H9 (cell line): ENCODE measurements at regions not wholly inside any gene's neighbourhood (a gene's known extent, or its start where the extent isn't known, plus 50 kb on each side); places are given as distances from the start of the nearest gene placed in this dataset.

Source experiments
- DNase-seq: peaks from one replicate; pipeline ENCODE4 v3.0.0-alpha.2; 2017
- H2AFZ ChIP-seq: one replicate; pipeline ENCODE4 v1.6.1; 2013; ENCODE audit warnings: mild to moderate bottlenecking, low read length, control low read depth, moderate library complexity
- H2AK5ac ChIP-seq: 2 replicates; pipeline ENCODE4 v1.6.1; 2013; ENCODE audit warnings: low read length, control low read depth, mixed read lengths; ENCODE audit not compliant: insufficient read length
- H2BK120ac ChIP-seq: one replicate; pipeline ENCODE4 v1.6.1; 2013; ENCODE audit warnings: low read depth, mild to moderate bottlenecking, low read length, control low read depth, inconsistent platforms; ENCODE audit not compliant: poor library complexity, severe bottlenecking
- H2BK12ac ChIP-seq: 2 replicates; pipeline ENCODE4 v1.6.1; 2013; ENCODE audit warnings: low read length, control low read depth, mixed read lengths, low read depth; ENCODE audit not compliant: insufficient read length
- H2BK15ac ChIP-seq: 2 replicates; pipeline ENCODE4 v1.6.1; 2013; ENCODE audit warnings: low read depth, low read length, control low read depth
- H2BK20ac ChIP-seq: one replicate; pipeline ENCODE4 v1.6.1; 2013; ENCODE audit warnings: low read depth, mild to moderate bottlenecking, low read length, control low read depth, inconsistent platforms; ENCODE audit not compliant: poor library complexity, severe bottlenecking
- H2BK5ac ChIP-seq: 2 replicates; pipeline ENCODE4 v1.6.1; 2013; ENCODE audit warnings: low read length, control low read depth, mixed read lengths; ENCODE audit not compliant: insufficient read length
- H3K14ac ChIP-seq: 2 replicates; pipeline ENCODE4 v1.6.1; 2013; ENCODE audit warnings: low read length, control low read depth; ENCODE audit not compliant: insufficient read depth
- H3K18ac ChIP-seq: 2 replicates; pipeline ENCODE4 v1.6.1; 2013; ENCODE audit warnings: low read depth, mild to moderate bottlenecking, mixed read lengths, low read length, control low read depth; ENCODE audit not compliant: insufficient read length
- H3K23ac ChIP-seq: 2 replicates; pipeline ENCODE4 v1.6.1; 2013; ENCODE audit warnings: low read length, control low read depth, mixed read lengths, low read depth; ENCODE audit not compliant: insufficient read length
- H3K23me2 ChIP-seq: 2 replicates; pipeline ENCODE4 v1.6.1; 2013; ENCODE audit warnings: low read depth, mild to moderate bottlenecking, mixed read lengths, low read length, control low read depth; ENCODE audit not compliant: insufficient read length, poor library complexity, severe bottlenecking
- H3K27ac ChIP-seq: 2 replicates; pipeline ENCODE4 v1.5.1; 2013; ENCODE audit warnings: low read length, control low read depth, mixed read lengths, low read depth; ENCODE audit not compliant: insufficient read length
- H3K27me3 ChIP-seq: 2 replicates; pipeline ENCODE4 v1.6.1; 2013; ENCODE audit warnings: low read length, control low read depth, inconsistent platforms; ENCODE audit not compliant: insufficient read depth
- H3K4ac ChIP-seq: 2 replicates; pipeline ENCODE4 v1.6.1; 2013; ENCODE audit warnings: low read depth, mild to moderate bottlenecking, control low read depth, inconsistent platforms, low read length, moderate library complexity
- H3K4me1 ChIP-seq: 2 replicates; pipeline ENCODE4 v1.6.1; 2013; ENCODE audit warnings: low read length, control low read depth, inconsistent platforms; ENCODE audit not compliant: insufficient read depth
- H3K4me2 ChIP-seq: 2 replicates; pipeline ENCODE4 v1.6.1; 2013; ENCODE audit warnings: low read length, control low read depth, mixed read lengths; ENCODE audit not compliant: insufficient read length, insufficient read depth
- H3K56ac ChIP-seq: 2 replicates; pipeline ENCODE4 v1.6.1; 2013; ENCODE audit warnings: low read depth, mild to moderate bottlenecking, mixed read lengths, low read length, control low read depth; ENCODE audit not compliant: insufficient read length
- H3K79me1 ChIP-seq: 2 replicates; pipeline ENCODE4 v1.6.1; 2013; ENCODE audit warnings: low read depth, mild to moderate bottlenecking, moderate library complexity, low read length, control low read depth, inconsistent platforms; ENCODE audit not compliant: insufficient read depth, poor library complexity, severe bottlenecking
- H3K79me2 ChIP-seq: 2 replicates; pipeline ENCODE4 v1.6.1; 2013; ENCODE audit warnings: low read length, control low read depth, inconsistent platforms; ENCODE audit not compliant: insufficient read depth
- H3K9ac ChIP-seq: 2 replicates; pipeline ENCODE4 v1.6.1; 2013; ENCODE audit warnings: low read length, control low read depth, mixed read lengths; ENCODE audit not compliant: insufficient read length; ENCODE audit errors: extremely low read depth
- H3K9me3 ChIP-seq: one replicate; pipeline ENCODE4 v1.6.1; 2013; ENCODE audit warnings: low read depth, low read length, inconsistent platforms; ENCODE audit not compliant: control insufficient read depth
- H3T11ph ChIP-seq: one replicate; pipeline ENCODE4 v1.6.1; 2013; ENCODE audit warnings: mild to moderate bottlenecking, low read length, control low read depth, inconsistent platforms
- H4K20me1 ChIP-seq: one replicate; pipeline ENCODE4 v1.6.1; 2013; ENCODE audit not compliant: control insufficient read depth, insufficient read length, insufficient read depth
- H4K5ac ChIP-seq: 2 replicates; pipeline ENCODE4 v1.6.1; 2013; ENCODE audit warnings: low read depth, mild to moderate bottlenecking, mixed read lengths, low read length, control low read depth; ENCODE audit not compliant: insufficient read length
- H4K8ac ChIP-seq: replicated peaks from 2 replicates; pipeline ENCODE4 v1.6.1; 2013; ENCODE audit warnings: low read length, control low read depth, mixed read lengths, low read depth; ENCODE audit not compliant: insufficient read length
- H4K91ac ChIP-seq: 2 replicates; pipeline ENCODE4 v1.6.1; 2013; ENCODE audit warnings: low read depth, mild to moderate bottlenecking, moderate library complexity, mixed read lengths, low read length, control low read depth; ENCODE audit not compliant: insufficient read length
- H3K27ac Mint-ChIP-seq, 3 experiments: 2 replicates in 2 of 3; 3 replicates in 1 of 3; pipeline ENCODE4 v1.8.0; 2020 to 2021; ENCODE audit warnings: mixed read lengths in 3 of 3, mild to moderate bottlenecking in 1 of 3, moderate library complexity in 1 of 3
- H3K27me3 Mint-ChIP-seq: 2 replicates; pipeline ENCODE4 v1.8.0; 2021; ENCODE audit warnings: low read depth, mild to moderate bottlenecking, moderate library complexity, mixed read lengths
- H3K36me3 Mint-ChIP-seq, 3 experiments: 2 replicates in 2 of 3; 3 replicates in 1 of 3; pipeline ENCODE4 v1.8.0; 2020 to 2021; ENCODE audit warnings: low read depth in 3 of 3, mixed read lengths in 3 of 3; ENCODE audit not compliant: insufficient read depth in 1 of 3
- H3K4me1 Mint-ChIP-seq, 2 experiments: 2 replicates each; pipeline ENCODE4 v1.8.0; 2020; ENCODE audit warnings: mixed read lengths in 2 of 2
- H3K4me3 Mint-ChIP-seq, 2 experiments: 2 replicates in 1 of 2; 3 replicates in 1 of 2; pipeline ENCODE4 v1.8.0; 2020 to 2021; ENCODE audit warnings: mild to moderate bottlenecking in 2 of 2, mixed read lengths in 2 of 2, moderate library complexity in 1 of 2
- H3K9me3 Mint-ChIP-seq, 2 experiments: 2 replicates in 1 of 2; 3 replicates in 1 of 2; pipeline ENCODE4 v1.8.0; 2020; ENCODE audit warnings: mild to moderate bottlenecking in 2 of 2, mixed read lengths in 2 of 2, moderate library complexity in 1 of 2
- WGBS: extraction: QIAGEN DNeasy Blood & Tissue Kit; methylation state at CpG from one replicate; pipeline ENCODE4 v1.1.7; 2013; ENCODE audit warnings: missing lambda C conversion rate, low lambda C conversion rate, mixed read lengths; ENCODE audit not compliant: insufficient read length; ENCODE audit errors: extremely low coverage; 5-methylcytosine and 5-hydroxymethylcytosine counted together
- TF ChIP-seq, protein P1 (sequence below): fragments of 200-600 bp; sonication (generic); conservative IDR thresholded peaks from 3 replicates; pipeline ENCODE4 v1.8.0; 2021; ENCODE audit warnings: antibody characterized with exemption, mild to moderate bottlenecking

DNA sequence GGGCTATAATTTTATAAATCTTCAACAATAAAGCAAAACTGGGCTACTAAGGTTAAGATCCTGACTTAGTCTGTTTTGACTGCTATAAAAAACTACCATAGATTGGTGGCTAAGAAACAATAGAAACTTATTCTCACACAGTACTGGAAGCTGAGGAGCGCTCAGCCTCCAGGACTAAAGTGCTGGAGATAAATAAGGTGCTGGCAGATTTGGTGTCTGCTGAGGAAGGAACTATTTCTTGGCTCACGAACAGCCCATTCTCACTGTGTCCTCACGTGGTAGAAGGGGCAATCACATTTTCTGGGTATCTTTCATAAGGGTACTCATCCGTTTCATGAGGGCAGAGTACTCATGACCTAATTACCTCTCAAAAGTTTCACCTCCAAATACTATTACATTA is 166.8 kb upstream of the CBLB start:
- no peak overlapping the region for H3K27ac Mint-ChIP-seq
- Histone ChIP-seq H3K4me2 (no peak overlapping the region), H2BK5ac (no peak overlapping the region), H3K27me3 (no peaks in the 10 kb centered on the region), H3K27ac (no peak overlapping the region), H2AK5ac (no peak overlapping the region), H3K56ac (no peak overlapping the region), H4K20me1 (no peaks in the 10 kb centered on the region), H3K14ac (no peak overlapping the region), H4K5ac (no peak overlapping the region), H3K79me1 (no peaks in the 10 kb centered on the region), H3K79me2 (no peaks in the 10 kb centered on the region), H3K18ac (no peak overlapping the region), H3K23ac (no peak overlapping the region), H4K8ac (no peak overlapping the region), H3K4me1 (no peaks in the 10 kb centered on the region), H2BK20ac (no peak overlapping the region), H3K9me3 (no peaks in the 10 kb centered on the region), H2BK120ac (no peak overlapping the region), H3K23me2 (no peaks in the 10 kb centered on the region), H4K91ac (no peak overlapping the region), H3T11ph (no peak overlapping the region), H2BK12ac (no peak overlapping the region), H2BK15ac (no peak overlapping the region), H2AFZ (no peak overlapping the region), H3K9ac (no peak overlapping the region), H3K4ac (no peak overlapping the region)
- no peaks in the 10 kb centered on the region; a peak in 3 of 5 replicates for H3K9me3 Mint-ChIP-seq
- H3K4me1 Mint-ChIP-seq: no peaks in the 10 kb centered on the region
- no peaks in the 10 kb centered on the region for H3K27me3 Mint-ChIP-seq
- no peak overlapping the region for H3K4me3 Mint-ChIP-seq
- TF ChIP-seq, protein P1, sequence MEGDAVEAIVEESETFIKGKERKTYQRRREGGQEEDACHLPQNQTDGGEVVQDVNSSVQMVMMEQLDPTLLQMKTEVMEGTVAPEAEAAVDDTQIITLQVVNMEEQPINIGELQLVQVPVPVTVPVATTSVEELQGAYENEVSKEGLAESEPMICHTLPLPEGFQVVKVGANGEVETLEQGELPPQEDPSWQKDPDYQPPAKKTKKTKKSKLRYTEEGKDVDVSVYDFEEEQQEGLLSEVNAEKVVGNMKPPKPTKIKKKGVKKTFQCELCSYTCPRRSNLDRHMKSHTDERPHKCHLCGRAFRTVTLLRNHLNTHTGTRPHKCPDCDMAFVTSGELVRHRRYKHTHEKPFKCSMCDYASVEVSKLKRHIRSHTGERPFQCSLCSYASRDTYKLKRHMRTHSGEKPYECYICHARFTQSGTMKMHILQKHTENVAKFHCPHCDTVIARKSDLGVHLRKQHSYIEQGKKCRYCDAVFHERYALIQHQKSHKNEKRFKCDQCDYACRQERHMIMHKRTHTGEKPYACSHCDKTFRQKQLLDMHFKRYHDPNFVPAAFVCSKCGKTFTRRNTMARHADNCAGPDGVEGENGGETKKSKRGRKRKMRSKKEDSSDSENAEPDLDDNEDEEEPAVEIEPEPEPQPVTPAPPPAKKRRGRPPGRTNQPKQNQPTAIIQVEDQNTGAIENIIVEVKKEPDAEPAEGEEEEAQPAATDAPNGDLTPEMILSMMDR: no peak
- no peaks in the 10 kb centered on the region for H3K36me3 Mint-ChIP-seq
- WGBS: no CpG with 5 or more reads among the region's 4 CpGs
- no peak for DNase-seq
